ENCODE measurements at regions not wholly inside any gene's neighbourhood (a gene's known extent, or its start where the extent isn't known, plus 50 kb on each side); places are given as distances from the start of the nearest gene placed in this dataset.

DNA sequence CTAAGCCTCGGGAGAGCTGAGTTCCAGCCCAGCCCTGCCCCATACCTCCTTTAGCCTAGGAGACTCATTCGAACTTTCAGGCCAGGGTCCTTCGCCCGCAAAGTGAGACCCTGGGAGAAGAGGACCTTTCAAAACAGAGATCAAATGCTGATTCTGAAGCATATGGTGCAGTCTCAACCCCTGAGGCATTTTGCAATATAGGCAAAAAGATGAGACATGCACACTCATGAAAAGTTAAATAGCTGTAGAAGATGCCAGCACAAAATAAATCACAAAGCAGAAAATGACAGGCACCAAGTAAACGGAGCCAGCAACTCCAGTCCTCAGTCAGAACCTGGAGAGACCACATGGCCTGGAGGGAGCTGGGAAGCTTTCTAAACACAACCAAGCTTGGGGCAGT, 542.7 kb upstream of the RAB6C start:
- no peak for DNase-seq (ENCODE audit: low spot score)
- H3K9me3 ChIP-seq (ENCODE audit: control insufficient read depth in 4 of 4, low read length in 3 of 4): no peaks in the 10 kb centered on the region
- 59% methylated on average over 5 of the region's 5 CpGs for WGBS
- H3K27me3 ChIP-seq (ENCODE audit: control insufficient read depth in 4 of 4, insufficient read depth in 4 of 4, low read length in 3 of 4): peaks cover 0 to 2% (median 0%) of the 10 kb centered on the region in 4 donors
- no peak overlapping the region for H3K9ac ChIP-seq (ENCODE audit: low read depth in 1 of 2, low read length in 2 of 2)
- TF ChIP-seq SP1 (IDR thresholded peaks at IDR 0.05) (no peak), TAF1 (conservative IDR thresholded peaks at IDR 0.05) (no peak), FOXA1 (IDR thresholded peaks at IDR 0.05) (no peak), GABPA (IDR thresholded peaks at IDR 0.05 in 1 of 2, conservative IDR thresholded peaks at IDR 0.05 in 1 of 2) (no peak), JUND (IDR thresholded peaks at IDR 0.05) (no peak), YY1 (IDR thresholded peaks at IDR 0.05) (no peak), NR2F2 (IDR thresholded peaks at IDR 0.05) (no peak)
- TF ChIP-seq, protein P1, sequence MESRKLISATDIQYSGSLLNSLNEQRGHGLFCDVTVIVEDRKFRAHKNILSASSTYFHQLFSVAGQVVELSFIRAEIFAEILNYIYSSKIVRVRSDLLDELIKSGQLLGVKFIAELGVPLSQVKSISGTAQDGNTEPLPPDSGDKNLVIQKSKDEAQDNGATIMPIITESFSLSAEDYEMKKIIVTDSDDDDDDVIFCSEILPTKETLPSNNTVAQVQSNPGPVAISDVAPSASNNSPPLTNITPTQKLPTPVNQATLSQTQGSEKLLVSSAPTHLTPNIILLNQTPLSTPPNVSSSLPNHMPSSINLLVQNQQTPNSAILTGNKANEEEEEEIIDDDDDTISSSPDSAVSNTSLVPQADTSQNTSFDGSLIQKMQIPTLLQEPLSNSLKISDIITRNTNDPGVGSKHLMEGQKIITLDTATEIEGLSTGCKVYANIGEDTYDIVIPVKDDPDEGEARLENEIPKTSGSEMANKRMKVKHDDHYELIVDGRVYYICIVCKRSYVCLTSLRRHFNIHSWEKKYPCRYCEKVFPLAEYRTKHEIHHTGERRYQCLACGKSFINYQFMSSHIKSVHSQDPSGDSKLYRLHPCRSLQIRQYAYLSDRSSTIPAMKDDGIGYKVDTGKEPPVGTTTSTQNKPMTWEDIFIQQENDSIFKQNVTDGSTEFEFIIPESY (IDR thresholded peaks at IDR 0.05): no peak
- H3K4me1 ChIP-seq (ENCODE audit: control insufficient read depth in 4 of 4, insufficient read depth in 4 of 4, low read length in 3 of 4): no peaks in the 10 kb centered on the region
- H3K4me3 ChIP-seq (ENCODE audit: low read depth in 1 of 3, low read length in 3 of 3): no peak overlapping the region
- H3K36me3 ChIP-seq (ENCODE audit: control insufficient read depth in 4 of 4, insufficient read depth in 3 of 4, low read depth in 1 of 4, low read length in 3 of 4): no peaks in the 10 kb centered on the region
- no peak overlapping the region for H3K27ac ChIP-seq (ENCODE audit: low read depth in 1 of 2, low read length in 2 of 2)

DNA sequence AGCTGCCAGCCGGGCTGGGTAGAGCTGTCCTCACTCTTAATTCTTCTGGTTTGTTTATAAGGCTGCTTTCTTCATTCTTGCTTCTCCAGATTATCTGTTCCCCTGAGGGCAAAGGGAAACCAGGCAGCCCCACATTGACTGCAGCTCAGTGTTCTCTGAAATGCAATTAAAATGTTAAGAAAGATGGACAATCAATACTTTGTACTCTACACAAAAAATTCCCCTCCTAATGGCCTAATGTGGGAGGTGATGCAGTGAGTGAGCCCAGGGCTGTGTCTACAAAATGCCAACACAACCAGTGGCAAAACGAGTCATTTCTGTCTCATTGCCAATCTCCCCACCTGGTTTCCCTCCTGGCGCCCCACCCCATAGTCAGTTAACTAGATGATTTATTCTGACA, 541.7 kb upstream of the RAB6C start:
- TF ChIP-seq RXRA (IDR thresholded peaks at IDR 0.05) (no peak), YY1 (IDR thresholded peaks at IDR 0.05) (no peak), HNF4G (IDR thresholded peaks at IDR 0.05) (no peak), JUND (IDR thresholded peaks at IDR 0.05) (no peak)
- TF ChIP-seq, protein P1 (IDR thresholded peaks at IDR 0.05): no peak
- Histone ChIP-seq H3K27me3 (ENCODE audit: control insufficient read depth in 4 of 4, insufficient read depth in 4 of 4, low read length in 3 of 4) (peaks cover 0 to 2% (median 0%) of the 10 kb centered on the region in 4 donors), H3K9ac (ENCODE audit: low read depth in 1 of 2, low read length in 2 of 2) (no peak overlapping the region), H3K27ac (ENCODE audit: low read depth in 1 of 2, low read length in 2 of 2) (no peak overlapping the region), H3K4me1 (ENCODE audit: control insufficient read depth in 4 of 4, insufficient read depth in 4 of 4, low read length in 3 of 4) (no peaks in the 10 kb centered on the region), H3K36me3 (ENCODE audit: control insufficient read depth in 4 of 4, insufficient read depth in 3 of 4, low read depth in 1 of 4, low read length in 3 of 4) (no peaks in the 10 kb centered on the region), H3K4me3 (ENCODE audit: low read depth in 1 of 3, low read length in 3 of 3) (no peak overlapping the region), H3K9me3 (ENCODE audit: control insufficient read depth in 4 of 4, low read length in 3 of 4) (no peaks in the 10 kb centered on the region)
- 63% methylated on average over 3 of the region's 3 CpGs for WGBS
- no peak for DNase-seq (ENCODE audit: low spot score)

GRCh38 chr2:129438501-129439057, 540.9 kb upstream of the RAB6C start:
- H3K36me3 ChIP-seq (ENCODE audit: control insufficient read depth in 4 of 4, insufficient read depth in 3 of 4, low read depth in 1 of 4, low read length in 3 of 4): no peaks in the 10 kb centered on the region
- H3K4me3 ChIP-seq (ENCODE audit: low read depth in 1 of 3, low read length in 3 of 3): no peak overlapping the region
- H3K27ac ChIP-seq (ENCODE audit: low read depth in 1 of 2, low read length in 2 of 2): no peak overlapping the region
- H3K27me3 ChIP-seq (ENCODE audit: control insufficient read depth in 4 of 4, insufficient read depth in 4 of 4, low read length in 3 of 4): peaks cover 0 to 2% (median 1%) of the 10 kb centered on the region in 4 donors
- no peak for DNase-seq (ENCODE audit: low spot score)
- no peaks in the 10 kb centered on the region for H3K4me1 ChIP-seq (ENCODE audit: control insufficient read depth in 4 of 4, insufficient read depth in 4 of 4, low read length in 3 of 4)
- WGBS: 81% methylated on average over 13 of the region's 13 CpGs
- no peaks in the 10 kb centered on the region for H3K9me3 ChIP-seq (ENCODE audit: control insufficient read depth in 4 of 4, low read length in 3 of 4)
- no peak overlapping the region for H3K9ac ChIP-seq (ENCODE audit: low read depth in 1 of 2, low read length in 2 of 2)
- TF ChIP-seq HNF4A (conservative IDR thresholded peaks at IDR 0.05) (no peak), CTCF (IDR thresholded peaks at IDR 0.05; ENCODE audit: low read depth, low read length, missing input control) (no peak), EGR1 (IDR thresholded peaks at IDR 0.05; ENCODE audit: low read depth in 2 of 2) (no peak), SP1 (IDR thresholded peaks at IDR 0.05) (no peak), TAF1 (conservative IDR thresholded peaks at IDR 0.05) (no peak), RXRA (IDR thresholded peaks at IDR 0.05) (no peak), REST (IDR thresholded peaks at IDR 0.05) (no peak), NR2F2 (IDR thresholded peaks at IDR 0.05) (no peak), FOXA1 (IDR thresholded peaks at IDR 0.05) (no peak)
- TF ChIP-seq, protein P1 (IDR thresholded peaks at IDR 0.05): no peak
- TF ChIP-seq, protein P2, sequence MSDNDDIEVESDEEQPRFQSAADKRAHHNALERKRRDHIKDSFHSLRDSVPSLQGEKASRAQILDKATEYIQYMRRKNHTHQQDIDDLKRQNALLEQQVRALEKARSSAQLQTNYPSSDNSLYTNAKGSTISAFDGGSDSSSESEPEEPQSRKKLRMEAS (IDR thresholded peaks at IDR 0.05): no peak

Data from liver (tissue), 8 donors.